ENCODE measurements at regions not wholly inside any gene's neighbourhood (a gene's known extent, or its start where the extent isn't known, plus 50 kb on each side); places are given as distances from the start of the nearest gene placed in this dataset.

DNA sequence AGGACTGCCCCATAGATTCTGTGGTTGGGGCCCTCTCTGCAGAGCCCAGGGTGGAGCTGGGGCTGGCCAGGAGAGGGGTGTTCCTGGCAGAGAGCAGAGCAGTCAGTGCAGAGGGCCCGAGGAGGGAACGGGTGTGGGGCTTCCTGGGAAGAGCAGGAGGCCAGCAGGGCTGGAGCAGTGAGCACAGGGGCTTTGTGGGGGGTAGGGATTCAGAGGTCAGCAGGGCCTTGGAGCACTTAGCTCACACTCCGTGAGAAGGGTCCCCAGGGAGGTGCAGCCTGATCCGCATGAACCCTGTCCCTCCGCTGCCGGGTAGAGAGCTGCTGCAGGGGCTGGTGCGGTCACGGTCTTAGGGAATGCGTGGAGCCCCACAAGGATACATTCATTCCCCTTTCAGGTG lies 113.0 kb upstream of the CIBAR2 start:
- TF ChIP-seq, protein P1, sequence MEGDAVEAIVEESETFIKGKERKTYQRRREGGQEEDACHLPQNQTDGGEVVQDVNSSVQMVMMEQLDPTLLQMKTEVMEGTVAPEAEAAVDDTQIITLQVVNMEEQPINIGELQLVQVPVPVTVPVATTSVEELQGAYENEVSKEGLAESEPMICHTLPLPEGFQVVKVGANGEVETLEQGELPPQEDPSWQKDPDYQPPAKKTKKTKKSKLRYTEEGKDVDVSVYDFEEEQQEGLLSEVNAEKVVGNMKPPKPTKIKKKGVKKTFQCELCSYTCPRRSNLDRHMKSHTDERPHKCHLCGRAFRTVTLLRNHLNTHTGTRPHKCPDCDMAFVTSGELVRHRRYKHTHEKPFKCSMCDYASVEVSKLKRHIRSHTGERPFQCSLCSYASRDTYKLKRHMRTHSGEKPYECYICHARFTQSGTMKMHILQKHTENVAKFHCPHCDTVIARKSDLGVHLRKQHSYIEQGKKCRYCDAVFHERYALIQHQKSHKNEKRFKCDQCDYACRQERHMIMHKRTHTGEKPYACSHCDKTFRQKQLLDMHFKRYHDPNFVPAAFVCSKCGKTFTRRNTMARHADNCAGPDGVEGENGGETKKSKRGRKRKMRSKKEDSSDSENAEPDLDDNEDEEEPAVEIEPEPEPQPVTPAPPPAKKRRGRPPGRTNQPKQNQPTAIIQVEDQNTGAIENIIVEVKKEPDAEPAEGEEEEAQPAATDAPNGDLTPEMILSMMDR (IDR thresholded peaks at IDR 0.05; ENCODE audit: insufficient read depth, low read depth, low read length), result no peak
- TF ChIP-seq EZH2 (IDR thresholded peaks at IDR 0.05; ENCODE audit: insufficient read depth, low read length), result no peak
